ENCODE measurements at regions not wholly inside any gene's neighbourhood (a gene's known extent, or its start where the extent isn't known, plus 50 kb on each side); places are given as distances from the start of the nearest gene placed in this dataset.
A peak's percentile ranks its signal among the peaks of the same experiment; 100 is the strongest.
"Not testable (repeated sequence)": the region's sequence is repeated elsewhere in the genome, so short reads cannot be mapped to it uniquely, and the experiment has no call there.

DNA sequence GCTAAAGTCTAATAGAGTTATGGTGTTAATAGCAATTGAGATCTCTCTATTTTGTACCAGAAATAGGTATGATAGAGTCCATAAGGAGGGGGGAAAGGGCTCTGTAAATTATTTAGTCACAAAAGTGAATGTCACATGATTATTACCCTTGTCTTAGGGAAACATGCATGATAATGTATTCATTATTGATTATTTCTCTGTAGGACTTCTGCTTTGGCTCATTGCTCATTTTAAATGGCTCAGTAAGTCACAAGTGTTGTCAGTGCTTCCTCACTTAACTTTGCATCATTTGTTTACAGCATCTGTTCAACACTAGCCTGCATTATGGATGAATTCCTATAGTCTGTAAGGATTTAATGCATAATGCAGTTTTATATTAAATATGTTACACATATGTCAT, 788.8 kb upstream of the EDIL3 start:
- DNase-seq = no peak

DNA sequence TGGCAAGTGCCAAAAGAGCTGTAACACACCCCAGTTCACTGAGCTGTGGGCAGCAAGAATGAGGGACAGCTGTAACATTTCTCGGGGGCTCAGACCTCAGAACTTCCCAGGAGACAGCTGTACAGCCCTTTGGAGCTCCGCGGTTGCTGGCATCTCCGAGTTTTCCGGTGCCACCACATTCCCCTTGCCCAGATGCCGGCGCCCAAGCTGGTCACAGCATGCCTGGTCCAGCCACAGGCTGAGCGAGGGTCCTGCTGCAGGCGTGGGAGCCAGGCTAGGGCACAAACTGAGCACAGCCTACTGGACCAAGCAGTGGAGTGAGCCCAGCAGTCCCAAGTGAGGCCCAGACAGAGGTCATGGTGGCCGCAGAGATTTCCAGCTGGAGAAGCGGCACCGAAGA, 797.7 kb upstream of the EDIL3 start:
- no peak for DNase-seq

DNA sequence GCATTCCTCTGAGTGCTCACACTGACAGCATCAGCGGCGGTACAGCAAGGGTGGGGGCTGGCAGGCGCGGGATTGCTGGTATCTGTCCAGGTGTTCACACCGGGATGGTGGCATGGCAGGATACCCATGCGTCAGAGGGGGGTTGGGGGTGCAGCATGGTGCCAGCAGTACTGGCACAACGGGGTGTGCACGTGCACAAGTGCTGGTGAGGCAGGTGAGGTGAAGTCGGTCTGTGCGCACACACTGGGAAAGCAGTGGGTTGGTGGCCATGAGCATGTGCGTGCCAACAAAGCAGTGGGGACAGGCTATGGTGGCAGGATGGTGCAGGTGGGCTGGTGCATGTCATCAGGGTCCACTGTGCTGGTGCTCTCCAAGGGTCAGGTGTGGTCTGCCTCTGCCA, 819.6 kb upstream of the EDIL3 start:
- DNase-seq = no peak

DNA sequence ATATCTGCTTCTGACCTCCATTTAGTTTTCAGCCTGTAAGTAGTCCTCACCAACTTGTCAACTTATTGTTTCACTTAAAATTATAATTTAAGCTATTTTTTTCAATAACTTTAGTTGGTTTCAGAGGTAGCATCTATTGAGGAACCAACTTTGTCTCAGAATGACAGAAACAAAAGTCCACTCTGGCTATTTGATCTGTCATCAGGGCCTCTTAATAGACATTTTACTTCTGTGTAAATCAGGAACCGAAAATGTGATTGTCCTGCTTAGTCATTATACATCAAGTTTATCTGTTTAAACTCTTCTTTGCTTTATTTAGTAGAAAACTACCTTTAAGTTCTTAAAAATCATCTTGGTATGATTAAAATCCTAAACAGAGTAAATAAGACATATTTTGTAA, 820.8 kb upstream of the EDIL3 start:
- no peak for DNase-seq

DNA sequence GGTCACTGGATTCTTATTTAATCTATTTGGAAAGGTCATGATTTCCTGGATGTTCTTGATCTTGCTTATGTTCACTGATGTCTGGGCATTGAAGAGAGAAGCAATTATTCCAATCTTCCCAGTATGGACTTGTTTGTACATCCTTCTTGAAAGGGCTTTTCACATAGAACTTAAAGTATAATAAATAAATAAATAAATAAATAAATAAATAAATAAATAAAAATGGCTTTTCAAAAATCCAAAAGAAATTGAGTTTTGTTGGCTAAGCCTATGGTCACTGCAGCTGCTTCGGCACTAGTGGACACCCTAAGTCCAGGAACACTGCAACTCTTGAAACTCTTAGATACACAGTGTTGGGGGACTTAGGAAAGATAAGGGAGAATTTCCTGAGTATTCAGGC, 840.7 kb upstream of the EDIL3 start:
- DNase-seq = no peak

DNA sequence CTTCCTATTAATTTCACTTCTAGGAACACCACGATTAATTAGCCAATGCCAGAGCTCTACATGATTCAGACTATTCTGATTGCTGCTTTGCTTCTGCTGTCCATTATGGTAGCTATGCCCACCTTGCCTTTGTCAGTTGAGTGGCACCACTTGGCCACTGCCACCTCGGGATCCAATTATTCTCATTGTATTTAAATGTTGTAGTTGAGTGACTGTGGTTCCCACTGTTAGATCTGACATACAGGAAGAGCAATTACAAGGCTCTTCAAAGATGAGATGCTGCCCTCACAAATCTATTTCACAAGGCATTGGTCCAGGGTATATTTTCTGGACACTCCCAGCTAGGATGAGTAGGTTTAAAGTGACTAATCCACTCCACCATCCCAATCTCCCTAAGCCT, 864.5 kb upstream of the EDIL3 start:
- DNase-seq = no peak

DNA sequence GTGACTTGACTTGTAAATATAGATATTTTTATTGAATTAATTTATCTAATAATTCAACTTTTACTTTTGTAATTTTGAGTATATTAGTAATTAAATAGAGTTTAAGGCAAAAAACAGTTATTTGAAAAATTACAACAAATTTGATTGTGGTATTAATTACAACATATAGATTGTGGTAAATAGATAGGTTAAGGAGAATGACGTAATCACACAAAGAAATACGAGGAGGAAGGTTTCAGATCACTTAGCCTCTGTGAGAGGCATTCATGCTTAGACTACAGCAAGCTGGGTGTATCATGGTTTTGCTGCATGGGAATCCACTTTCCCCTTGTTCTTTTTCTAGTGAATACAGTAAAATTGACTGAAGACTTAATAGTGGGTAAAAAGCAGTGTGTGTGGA, 878.4 kb upstream of the EDIL3 start:
- no peak for DNase-seq

DNA sequence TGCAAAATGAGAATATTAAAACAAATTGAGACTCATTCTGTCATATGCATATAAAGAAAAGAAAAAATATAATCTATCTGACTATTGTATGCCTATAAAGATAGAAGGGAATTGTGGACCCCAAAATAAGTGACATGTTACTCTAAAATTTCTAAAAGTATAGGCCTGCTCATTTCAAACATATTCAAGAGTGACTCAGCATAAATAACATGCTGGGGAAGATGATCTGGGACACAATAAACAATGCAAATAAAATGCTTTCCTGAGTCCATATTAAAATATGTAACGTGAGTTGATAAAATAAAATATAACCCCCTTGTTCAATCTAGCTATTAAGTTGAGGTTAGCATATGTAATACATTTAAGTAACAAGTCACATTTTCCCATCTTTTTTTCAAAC, 882.0 kb upstream of the EDIL3 start:
- DNase-seq = no peak

DNA sequence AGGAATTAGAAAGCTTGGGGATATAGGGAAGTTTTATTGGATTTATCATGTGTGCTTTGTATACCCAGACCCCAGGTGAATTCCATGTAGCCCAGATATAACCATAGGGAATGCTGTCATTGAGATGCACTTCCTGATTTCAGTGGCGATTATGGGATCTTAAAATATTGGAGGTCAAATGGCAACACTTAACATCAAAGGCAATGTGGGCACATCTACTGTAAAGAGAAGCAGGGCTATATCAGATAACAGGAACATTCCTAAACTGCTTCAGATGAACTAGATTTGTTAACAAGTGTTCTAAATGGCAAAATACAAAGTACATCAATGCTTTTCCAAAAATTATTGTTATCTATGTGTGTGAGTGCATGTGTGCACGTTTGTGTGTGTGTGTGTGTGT, 883.5 kb upstream of the EDIL3 start:
- DNase-seq = no peak

DNA sequence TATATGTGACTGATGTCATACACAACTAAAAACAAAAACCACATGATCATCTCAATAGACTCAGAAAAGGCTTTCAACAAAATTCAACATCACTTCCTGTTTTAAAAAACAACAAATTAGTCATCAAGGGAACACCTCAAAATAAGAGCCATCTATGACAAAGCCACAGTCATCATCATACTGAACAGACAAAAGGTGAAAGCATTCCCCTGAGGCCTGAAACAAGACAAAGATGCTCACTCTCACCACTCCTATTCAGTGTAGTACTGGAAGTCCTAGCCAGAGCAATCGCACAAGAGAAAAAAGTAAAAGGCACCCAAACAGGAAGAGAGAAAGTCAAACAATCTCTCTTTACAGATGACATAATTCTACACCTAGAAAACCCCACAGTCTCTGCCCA, 893.5 kb upstream of the EDIL3 start:
- DNase-seq = no peak

DNA sequence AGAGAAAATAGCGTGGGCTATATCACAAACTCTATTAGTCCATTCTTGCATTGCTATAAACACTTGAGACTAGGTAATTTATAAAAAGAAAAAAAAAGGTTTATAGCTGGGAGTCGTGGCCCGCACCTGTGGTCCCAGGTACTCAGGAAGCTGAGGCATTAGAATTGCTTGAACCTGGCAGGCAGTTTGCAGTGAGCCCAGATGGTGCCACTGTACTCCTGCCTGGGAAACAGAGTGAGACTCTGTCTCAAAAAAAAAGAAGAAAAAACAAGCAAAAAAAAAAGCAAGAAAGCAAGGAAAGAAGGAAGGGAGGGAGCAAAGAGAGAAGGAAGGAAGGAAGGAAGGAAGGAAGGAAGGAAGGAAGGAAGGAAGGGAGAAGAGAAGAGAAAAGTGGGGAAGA, 904.2 kb upstream of the EDIL3 start:
- no peak for DNase-seq

DNA sequence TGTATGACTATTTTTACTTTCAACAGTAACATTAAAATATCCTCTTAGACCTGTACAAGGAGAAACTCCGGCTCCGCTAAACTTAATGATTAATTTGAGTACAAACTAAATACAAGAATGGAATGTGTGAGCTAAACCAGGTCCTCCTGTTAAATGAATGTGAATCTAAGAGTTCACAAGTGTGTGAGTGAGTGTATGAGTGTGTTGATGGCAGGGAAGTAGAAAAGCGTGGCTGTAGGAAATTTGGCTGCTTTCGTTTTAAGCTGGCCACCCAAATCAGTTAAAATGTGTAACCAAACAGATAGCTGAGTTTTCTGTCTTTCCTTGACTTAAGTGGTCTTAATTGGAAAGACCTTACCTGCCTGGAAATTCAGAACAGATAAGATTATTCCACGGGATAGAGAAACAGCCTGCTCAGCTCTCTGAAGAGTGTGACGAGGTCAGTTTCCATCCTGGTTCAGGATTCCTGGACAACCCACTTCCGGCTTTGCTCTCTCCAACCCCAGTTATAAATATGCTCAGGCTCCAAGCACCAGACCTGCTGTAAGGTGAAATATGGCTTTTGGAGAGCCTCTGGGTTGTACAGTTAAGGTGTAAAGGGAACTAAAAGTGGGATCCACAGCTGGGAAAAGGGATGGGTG, 908.6 kb upstream of the EDIL3 start:
- DNase-seq = no peak

DNA sequence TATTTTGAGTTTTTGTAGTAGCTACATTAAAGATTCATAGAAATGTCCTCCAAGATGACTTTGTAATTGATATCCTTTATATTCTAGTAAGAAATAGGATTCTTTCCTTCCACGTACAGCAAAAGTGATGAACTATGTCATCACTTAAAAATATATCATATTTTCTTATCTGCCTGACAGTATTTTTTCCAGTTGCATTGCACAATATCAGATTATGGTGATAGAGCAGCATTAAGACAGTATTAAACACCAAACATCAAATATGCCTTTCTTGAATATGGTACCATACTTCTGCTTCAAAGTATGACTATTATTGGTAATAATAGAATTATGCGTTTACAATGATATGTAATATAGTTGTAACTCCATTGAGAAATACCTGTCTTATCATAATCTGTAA, 919.8 kb upstream of the EDIL3 start:
- no peak for DNase-seq

DNA sequence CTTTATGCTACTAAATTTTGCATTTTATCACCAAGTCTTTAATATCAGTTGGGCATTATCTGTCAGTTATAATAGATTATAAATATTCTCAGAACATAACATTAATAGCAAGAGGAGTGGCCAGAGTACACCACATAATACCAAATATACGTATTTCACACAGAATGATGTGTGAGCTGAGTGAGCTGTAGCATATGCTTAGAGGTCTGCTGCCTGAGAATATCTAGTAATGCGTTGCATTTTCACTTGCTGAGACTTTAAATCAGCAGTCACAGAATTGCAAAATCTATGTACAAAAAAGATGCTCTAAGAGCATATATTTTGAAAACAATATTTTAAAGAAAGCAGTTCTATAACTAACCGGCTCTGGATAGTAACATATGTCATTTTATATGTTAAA, 921.1 kb upstream of the EDIL3 start:
- no peak for DNase-seq

DNA sequence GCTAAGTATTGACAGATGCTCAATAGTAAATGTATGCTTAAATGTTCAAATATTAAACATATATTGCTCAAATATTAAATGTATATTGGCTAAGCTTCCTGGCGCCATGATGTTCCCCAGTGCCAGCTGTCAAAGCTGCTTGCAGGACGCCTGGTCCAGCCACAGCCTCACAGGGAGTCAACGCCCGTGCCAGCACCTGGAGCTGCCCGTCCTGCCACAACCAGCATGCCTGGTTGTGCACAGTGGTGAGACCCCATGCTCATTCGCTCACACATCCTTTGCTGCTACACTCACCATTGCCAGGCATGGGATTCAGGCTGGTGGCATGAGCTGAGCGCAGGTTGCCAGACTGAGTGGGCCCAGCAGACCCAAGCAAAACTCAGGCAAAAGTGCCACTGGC, 926.9 kb upstream of the EDIL3 start:
- no peak for DNase-seq

DNA sequence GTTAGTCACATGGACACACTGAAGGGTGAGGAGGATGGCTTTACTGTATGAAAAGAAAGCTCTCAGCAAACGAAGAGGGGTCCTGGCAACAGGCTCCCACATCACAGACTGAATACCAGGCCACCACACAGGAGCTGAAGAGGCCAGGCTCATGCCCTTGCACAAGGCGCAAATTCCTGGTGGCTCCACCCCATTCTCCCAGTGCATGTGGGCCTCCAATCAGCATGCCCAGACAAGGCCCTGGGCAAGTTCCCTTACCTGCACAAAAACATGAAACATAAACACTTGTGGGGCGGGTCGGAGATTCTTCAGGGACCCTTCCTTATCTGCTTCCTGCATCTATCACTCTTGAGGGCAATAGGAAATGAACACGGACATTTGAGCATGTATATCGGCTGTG, 935.8 kb upstream of the EDIL3 start:
- no peak for DNase-seq

DNA sequence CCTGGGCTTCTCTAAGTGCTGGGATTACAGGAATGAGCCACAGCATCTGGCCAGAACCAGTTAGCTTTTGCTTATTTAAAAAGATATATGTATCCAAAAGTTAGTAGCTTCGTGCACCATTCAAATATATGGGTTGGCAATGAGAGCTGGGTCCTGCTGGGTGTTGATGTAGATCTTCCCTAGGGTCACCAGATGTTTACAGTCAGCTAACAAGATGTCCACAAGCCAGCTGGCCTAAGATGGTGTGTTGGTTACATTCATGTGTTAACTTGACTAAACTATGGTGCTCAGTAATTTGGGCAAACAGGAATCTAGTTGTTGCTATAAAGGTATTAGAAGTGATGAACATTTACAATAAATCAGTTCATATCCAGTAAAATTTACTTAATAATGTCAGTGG, 948.6 kb upstream of the EDIL3 start:
- no peak for DNase-seq

DNA sequence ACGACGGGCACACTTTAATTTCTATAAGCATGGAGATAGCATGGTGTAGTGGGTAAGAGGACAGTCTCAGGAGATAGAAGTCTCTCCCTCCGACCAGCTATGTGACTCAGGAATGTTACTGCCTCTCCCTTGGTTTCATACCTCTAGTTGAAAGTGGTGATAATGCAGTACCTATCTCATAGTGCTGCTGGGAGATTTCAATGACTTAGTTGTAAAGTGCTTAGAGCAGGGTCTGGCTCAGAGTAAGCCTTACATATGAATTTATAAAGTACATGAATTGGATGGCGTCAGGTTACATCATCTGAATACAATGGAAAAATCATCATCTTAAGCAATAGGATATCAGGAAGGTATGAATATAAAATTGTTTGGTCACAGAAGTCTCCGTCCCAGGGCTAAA, 952.8 kb upstream of the EDIL3 start:
- DNase-seq = peak; percentile 3

DNA sequence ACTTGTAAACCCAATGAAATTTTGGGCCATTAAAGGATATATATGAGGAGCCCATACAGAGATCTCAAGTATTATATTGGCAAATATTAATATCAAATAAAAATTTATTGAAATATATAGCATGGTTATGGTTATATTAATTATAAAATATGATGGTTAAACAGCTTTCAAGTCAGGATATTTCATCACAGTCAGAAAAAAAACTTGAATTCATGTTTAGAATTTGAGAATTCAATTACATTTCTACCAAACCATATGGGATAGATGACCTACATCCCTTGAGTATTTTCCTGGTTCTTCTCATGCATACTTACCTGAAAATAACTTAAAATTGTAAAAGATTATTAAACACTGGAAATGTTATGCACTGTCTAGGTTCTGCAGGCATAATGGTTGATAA, 956.1 kb upstream of the EDIL3 start:
- DNase-seq = no peak

DNA sequence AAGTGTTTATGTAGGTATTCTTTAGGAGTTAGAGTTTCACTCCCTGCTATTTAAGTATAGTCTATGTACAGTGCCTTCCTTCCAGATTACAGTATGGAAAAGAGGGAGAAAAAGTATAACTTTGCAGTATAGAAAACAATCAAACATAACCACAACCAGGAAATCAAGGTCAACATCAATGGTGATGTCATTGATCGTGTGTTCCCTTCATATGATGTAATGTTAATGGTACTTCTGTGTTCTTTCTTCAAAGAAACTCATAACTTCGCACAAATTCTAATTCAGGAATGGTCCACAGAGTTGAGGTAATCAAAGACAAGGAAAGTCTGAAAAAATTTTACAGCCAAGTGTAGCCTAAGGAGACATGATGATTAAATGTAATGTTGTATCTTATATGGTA, 961.1 kb upstream of the EDIL3 start:
- DNase-seq = no peak

DNA sequence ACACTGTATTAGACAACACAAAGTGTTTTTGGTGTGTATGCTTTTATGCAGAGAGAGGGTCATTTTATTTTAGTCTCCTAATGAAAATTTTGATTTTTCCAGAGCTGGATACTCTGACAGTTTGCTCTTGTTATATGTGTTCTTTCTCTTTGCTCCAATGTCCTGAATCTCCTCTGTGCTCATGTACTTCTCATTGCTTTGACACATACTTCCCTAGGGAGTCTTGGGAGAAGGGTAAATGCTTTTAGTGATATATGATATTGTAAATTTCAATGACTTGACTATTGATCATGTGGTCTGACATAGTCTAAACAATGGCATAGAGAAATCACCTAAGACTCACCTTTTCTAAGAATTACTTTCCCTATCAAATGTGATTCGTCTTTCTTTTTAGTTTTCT, 972.6 kb upstream of the EDIL3 start:
- no peak for DNase-seq

DNA sequence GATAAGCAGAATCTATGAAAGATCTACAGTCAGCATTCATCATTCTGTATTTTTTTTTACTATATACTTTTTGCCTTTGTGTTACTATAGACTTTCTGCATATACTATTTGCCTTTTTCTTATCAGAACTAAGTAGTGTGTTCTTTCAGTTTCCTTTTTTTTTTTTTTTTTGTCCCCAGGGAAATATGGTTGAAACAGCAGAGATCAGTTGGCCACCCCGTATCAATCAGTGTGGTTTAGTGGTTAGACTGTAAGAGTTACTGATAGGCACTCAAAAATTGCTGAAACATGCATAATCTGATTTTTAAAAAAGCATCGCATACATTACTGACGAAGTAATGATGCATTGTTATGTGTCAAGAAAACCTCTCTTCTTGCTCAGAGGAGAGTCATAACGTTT, 990.8 kb upstream of the EDIL3 start:
- no peak for DNase-seq

DNA sequence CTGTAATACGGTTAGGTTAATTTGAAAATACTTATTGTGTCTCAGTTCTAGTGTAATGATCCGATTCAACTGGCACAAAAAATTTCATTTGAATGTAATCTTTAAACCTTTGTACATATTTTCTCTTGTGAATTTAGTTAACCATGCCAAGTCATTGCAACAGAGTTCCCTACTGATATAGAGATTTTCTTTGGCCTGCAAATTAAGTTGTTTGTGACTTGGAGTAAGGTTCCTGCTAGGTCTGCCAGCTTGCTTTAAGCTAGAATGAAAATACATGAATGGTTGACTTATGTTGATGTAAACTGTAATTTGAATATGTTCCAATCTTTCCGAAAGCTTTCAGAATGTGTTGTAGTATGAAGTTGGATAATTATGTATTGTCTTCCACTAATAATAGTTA, 1004.1 kb upstream of the EDIL3 start:
- no peak for DNase-seq

DNA sequence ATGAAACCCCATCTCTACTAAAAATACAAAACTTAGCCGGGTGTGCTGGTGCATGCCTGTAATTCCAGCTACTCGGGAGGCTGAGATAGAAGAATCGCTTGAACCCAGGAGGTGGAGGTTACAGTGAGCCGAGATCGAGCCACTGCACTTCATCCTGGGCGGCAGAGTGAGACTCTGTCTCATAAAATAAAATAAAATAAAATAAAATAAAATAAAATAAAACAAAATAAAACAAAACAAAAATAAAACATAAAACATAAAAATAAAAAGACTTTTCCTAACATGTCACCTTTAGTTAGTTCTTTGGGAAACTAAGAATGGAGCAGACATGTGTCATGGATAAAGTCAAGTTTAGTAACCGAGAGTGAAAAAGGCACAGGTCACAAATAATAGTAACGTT, 1007.6 kb upstream of the EDIL3 start:
- DNase-seq = not testable (repeated sequence)

DNA sequence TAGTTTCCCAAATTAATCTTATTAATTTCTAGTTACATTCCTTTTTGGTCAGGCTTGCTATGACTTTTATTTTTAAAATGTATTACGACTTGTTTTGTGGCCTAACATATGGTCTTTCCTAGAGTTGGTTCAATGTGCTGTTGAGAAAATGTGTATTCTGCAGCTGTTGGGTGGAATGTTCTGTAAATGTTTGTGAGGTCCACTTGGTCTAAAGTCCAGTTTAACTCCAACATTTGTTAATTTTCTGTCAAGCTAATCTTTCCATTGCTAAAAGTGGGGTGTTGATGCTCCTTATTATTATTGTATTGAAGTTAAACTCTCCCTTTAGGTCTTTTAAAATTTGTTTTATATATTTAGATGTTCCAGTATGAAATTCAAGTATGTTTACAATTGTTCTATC, 1010.8 kb upstream of the EDIL3 start:
- no peak for DNase-seq

DNA sequence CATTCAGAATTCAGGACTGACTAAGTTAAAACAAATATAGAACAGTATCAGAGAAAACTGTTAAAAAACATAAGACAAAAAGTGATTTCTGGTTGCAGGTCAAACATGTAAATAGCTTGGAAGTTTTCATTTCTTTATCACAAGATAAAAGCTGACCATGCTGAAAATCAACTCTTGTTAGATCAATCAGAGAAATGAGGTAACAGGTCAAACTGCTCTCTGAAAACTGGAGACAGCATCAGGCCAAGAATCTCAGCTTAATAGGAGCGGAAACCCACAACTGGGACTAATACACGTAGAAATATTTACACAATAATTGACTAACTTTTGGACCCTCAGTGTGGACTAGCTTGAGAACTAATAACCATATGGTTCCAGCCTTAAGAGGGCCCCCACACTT, 1012.8 kb upstream of the EDIL3 start:
- no peak for DNase-seq
